Parathyroid adenoma (tissue), 2 donors: ENCODE measurements at regions not wholly inside any gene's neighbourhood (a gene's known extent, or its start where the extent isn't known, plus 50 kb on each side); places are given as distances from the start of the nearest gene placed in this dataset.

Experiments
- H2AFZ ChIP-seq: fragments of 300-600 bp; sonication (generic); one replicate; pipeline ENCODE4 v1.7.0; 2017; ENCODE audit warnings: antibody characterized with exemption, mild to moderate bottlenecking
- H3K27ac ChIP-seq: fragments of 300-600 bp; sonication (generic); one replicate; pipeline ENCODE4 v1.7.0; 2017
- H3K27me3 ChIP-seq: fragments of 300-600 bp; sonication (generic); one replicate; pipeline ENCODE4 v1.7.0; 2017; ENCODE audit warnings: low read length; ENCODE audit not compliant: control insufficient read depth, insufficient read depth
- H3K36me3 ChIP-seq: fragments of 300-600 bp; sonication (generic); one replicate; pipeline ENCODE4 v1.7.0; 2017; ENCODE audit warnings: low read length; ENCODE audit not compliant: control insufficient read depth, insufficient read depth
- H3K4me1 ChIP-seq: fragments of 300-600 bp; sonication (generic); one replicate; pipeline ENCODE4 v1.7.0; 2017; ENCODE audit warnings: control low read depth
- H3K4me2 ChIP-seq: fragments of 300-600 bp; sonication (generic); one replicate; pipeline ENCODE4 v1.7.0; 2017; ENCODE audit warnings: low read length
- H3K4me3 ChIP-seq: fragments of 300-600 bp; sonication (generic); one replicate; pipeline ENCODE4 v1.7.0; 2017; ENCODE audit warnings: low read depth, low read length
- H3K79me2 ChIP-seq: fragments of 300-600 bp; sonication (generic); one replicate; pipeline ENCODE4 v1.7.0; 2017; ENCODE audit warnings: control low read depth
- H3K9ac ChIP-seq: fragments of 300-600 bp; sonication (generic); one replicate; pipeline ENCODE4 v1.7.0; 2017; ENCODE audit warnings: mild to moderate bottlenecking
- H3K9me3 ChIP-seq: fragments of 300-600 bp; sonication (generic); one replicate; pipeline ENCODE4 v1.7.0; 2017; ENCODE audit warnings: low read length; ENCODE audit not compliant: control insufficient read depth
- CTCF ChIP-seq: fragments of 300-600 bp; sonication (generic); IDR thresholded peaks from one replicate; pipeline ENCODE4 v1.7.0; 2017; ENCODE audit warnings: antibody characterized with exemption, mild to moderate bottlenecking
- donor health status: primary hyperparathyroidism.

- no peak overlapping the region for H3K27ac ChIP-seq
- H3K4me3 ChIP-seq: no peak overlapping the region
- no peak overlapping the region for H3K4me2 ChIP-seq
- H3K79me2 ChIP-seq: no peaks in the 10 kb centered on the region
- no peak overlapping the region for H2AFZ ChIP-seq
- TF ChIP-seq CTCF: no peak
- H3K27me3 ChIP-seq: no peaks in the 10 kb centered on the region
- H3K4me1 ChIP-seq: no peaks in the 10 kb centered on the region
- no peaks in the 10 kb centered on the region for H3K9me3 ChIP-seq
- no peaks in the 10 kb centered on the region for H3K36me3 ChIP-seq
- H3K9ac ChIP-seq: no peak overlapping the region
Measured at GRCh38 chr20:57810511-57811373, 100.9 kb upstream of the PMEPA1 start.

DNA sequence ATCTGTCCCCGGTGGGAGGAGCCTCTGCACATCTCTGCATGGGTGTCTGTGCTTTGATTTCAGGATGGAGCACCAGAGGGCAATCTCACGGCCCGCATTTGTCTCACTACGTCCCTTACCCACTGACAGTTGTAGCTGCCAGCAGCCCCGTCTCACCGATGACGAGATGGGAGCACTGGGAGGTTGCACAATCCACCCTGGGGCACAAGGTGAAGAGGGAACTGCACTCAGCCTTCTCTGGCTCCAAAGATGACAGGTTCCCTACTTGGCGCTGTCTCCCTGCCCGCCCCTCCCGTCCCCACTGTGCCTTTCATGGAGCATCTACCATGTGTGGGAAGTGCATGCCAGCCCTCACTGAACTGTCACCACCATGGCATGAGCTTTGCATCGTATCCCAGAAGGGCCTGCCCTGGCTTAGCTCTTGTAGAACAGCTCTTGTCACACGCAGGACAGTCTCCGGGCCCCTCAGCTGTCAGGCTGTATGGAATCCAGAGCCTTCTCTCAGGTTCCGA, 99.9 kb upstream of the PMEPA1 start:
- Histone ChIP-seq H3K9me3 (no peaks in the 10 kb centered on the region), H3K36me3 (no peaks in the 10 kb centered on the region), H3K4me2 (no peak overlapping the region), H2AFZ (no peak overlapping the region), H3K4me1 (no peaks in the 10 kb centered on the region), H3K9ac (no peak overlapping the region), H3K79me2 (no peaks in the 10 kb centered on the region), H3K27ac (no peak overlapping the region), H3K27me3 (no peaks in the 10 kb centered on the region), H3K4me3 (no peak overlapping the region)
- TF ChIP-seq CTCF: no peak

- no peak overlapping the region for H3K4me2 ChIP-seq
- H3K9ac ChIP-seq: no peak overlapping the region
- no peaks in the 10 kb centered on the region for H3K9me3 ChIP-seq
- H3K27me3 ChIP-seq: no peaks in the 10 kb centered on the region
- H2AFZ ChIP-seq: no peak overlapping the region
- no peaks in the 10 kb centered on the region for H3K4me1 ChIP-seq
- no peak overlapping the region for H3K4me3 ChIP-seq
- H3K36me3 ChIP-seq: no peaks in the 10 kb centered on the region
- TF ChIP-seq CTCF: no peak
- no peak overlapping the region for H3K27ac ChIP-seq
- no peaks in the 10 kb centered on the region for H3K79me2 ChIP-seq
Measured at GRCh38 chr20:57809149-57809548, 99.3 kb upstream of the PMEPA1 start.

- Histone ChIP-seq H3K9ac (no peak overlapping the region), H3K27ac (no peak overlapping the region), H3K36me3 (no peaks in the 10 kb centered on the region), H3K4me2 (no peak overlapping the region), H3K79me2 (no peaks in the 10 kb centered on the region), H3K9me3 (no peaks in the 10 kb centered on the region), H3K4me3 (no peak overlapping the region), H3K4me1 (no peaks in the 10 kb centered on the region), H2AFZ (no peak overlapping the region), H3K27me3 (no peaks in the 10 kb centered on the region)
- TF ChIP-seq CTCF: no peak
Measured at GRCh38 chr20:57808264-57809070, 98.7 kb upstream of the PMEPA1 start.
